ENCODE measurements at regions not wholly inside any gene's neighbourhood (a gene's known extent, or its start where the extent isn't known, plus 50 kb on each side); places are given as distances from the start of the nearest gene placed in this dataset.

DNA sequence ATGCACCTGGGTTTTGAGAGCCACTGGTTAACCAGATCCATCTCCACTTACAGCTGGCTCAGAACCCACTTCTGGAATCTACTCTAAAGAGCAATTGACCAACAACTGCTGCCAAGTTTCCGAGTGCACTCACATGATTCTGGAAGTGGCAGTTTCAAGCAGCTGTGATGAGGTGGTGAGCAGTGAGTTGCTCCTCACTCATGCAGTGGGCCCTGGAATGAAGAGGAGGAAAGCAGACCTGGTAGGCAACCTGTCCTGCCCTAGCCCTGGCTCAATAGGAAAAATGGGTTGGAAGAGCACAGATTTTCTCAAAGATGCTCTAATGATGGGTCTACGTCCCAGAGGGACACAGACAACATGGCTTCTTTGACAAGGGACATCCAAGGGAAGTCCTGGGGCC, 70.7 kb upstream of the NPY start:
- TF ChIP-seq, protein P1, sequence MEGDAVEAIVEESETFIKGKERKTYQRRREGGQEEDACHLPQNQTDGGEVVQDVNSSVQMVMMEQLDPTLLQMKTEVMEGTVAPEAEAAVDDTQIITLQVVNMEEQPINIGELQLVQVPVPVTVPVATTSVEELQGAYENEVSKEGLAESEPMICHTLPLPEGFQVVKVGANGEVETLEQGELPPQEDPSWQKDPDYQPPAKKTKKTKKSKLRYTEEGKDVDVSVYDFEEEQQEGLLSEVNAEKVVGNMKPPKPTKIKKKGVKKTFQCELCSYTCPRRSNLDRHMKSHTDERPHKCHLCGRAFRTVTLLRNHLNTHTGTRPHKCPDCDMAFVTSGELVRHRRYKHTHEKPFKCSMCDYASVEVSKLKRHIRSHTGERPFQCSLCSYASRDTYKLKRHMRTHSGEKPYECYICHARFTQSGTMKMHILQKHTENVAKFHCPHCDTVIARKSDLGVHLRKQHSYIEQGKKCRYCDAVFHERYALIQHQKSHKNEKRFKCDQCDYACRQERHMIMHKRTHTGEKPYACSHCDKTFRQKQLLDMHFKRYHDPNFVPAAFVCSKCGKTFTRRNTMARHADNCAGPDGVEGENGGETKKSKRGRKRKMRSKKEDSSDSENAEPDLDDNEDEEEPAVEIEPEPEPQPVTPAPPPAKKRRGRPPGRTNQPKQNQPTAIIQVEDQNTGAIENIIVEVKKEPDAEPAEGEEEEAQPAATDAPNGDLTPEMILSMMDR (IDR thresholded peaks at IDR 0.05): no peak
- no peak for TF ChIP-seq POLR2A (IDR thresholded peaks at IDR 0.05)
